WTC11 (cell line): ENCODE measurements at regions not wholly inside any gene's neighbourhood (a gene's known extent, or its start where the extent isn't known, plus 50 kb on each side); places are given as distances from the start of the nearest gene placed in this dataset.

Source experiments
- AFF4 ChIP-seq: sonication (generic); formaldehyde crosslinking; IDR thresholded peaks from 2 replicates; pipeline ENCODE4 v1.8.1; 2023; ENCODE audit warnings: mild to moderate bottlenecking, missing genetic modification reagents, borderline replicate concordance
- CREB1 ChIP-seq: sonication (generic); formaldehyde crosslinking; IDR thresholded peaks from 2 replicates; pipeline ENCODE4 v1.8.0; 2023; ENCODE audit warnings: mild to moderate bottlenecking, missing genetic modification reagents
- CREM ChIP-seq: sonication (generic); formaldehyde crosslinking; IDR thresholded peaks from 2 replicates; pipeline ENCODE4 v1.8.1; 2022; ENCODE audit warnings: mild to moderate bottlenecking, missing genetic modification reagents, moderate library complexity
- ESRRA ChIP-seq: sonication (generic); formaldehyde crosslinking; IDR thresholded peaks from 2 replicates; pipeline ENCODE4 v1.8.1; 2022; ENCODE audit warnings: mild to moderate bottlenecking, missing genetic modification reagents, borderline replicate concordance
- GRHL2 ChIP-seq: fragments of 250-450 bp; sonication (Bioruptor Pico); IDR thresholded peaks from 2 replicates; pipeline ENCODE4 v1.8.0; 2022; ENCODE audit warnings: mild to moderate bottlenecking, moderate library complexity; ENCODE audit not compliant: insufficient replicate concordance, severe bottlenecking
- JUN ChIP-seq: sonication (generic); formaldehyde crosslinking; IDR thresholded peaks from 2 replicates; pipeline ENCODE4 v1.8.0; 2023; ENCODE audit warnings: mild to moderate bottlenecking, missing genetic modification reagents
- NR3C1 ChIP-seq: sonication (generic); formaldehyde crosslinking; conservative IDR thresholded peaks from 2 replicates; pipeline ENCODE4 v1.8.1; 2023; ENCODE audit warnings: low read depth, mild to moderate bottlenecking, missing genetic modification reagents
- PREB ChIP-seq: sonication (generic); formaldehyde crosslinking; IDR thresholded peaks from 2 replicates; pipeline ENCODE4 v1.8.1; 2022; ENCODE audit warnings: mild to moderate bottlenecking, missing genetic modification reagents, moderate library complexity, borderline replicate concordance
- USF2 ChIP-seq: sonication (generic); formaldehyde crosslinking; IDR thresholded peaks from 2 replicates; pipeline ENCODE4 v1.8.1; 2023; ENCODE audit warnings: mild to moderate bottlenecking, missing genetic modification reagents, moderate library complexity
- TF ChIP-seq, protein P1 (sequence below): fragments of 250-450 bp; sonication (Bioruptor Pico); IDR thresholded peaks from 2 replicates; pipeline ENCODE4 v1.9.0; 2021; ENCODE audit warnings: mild to moderate bottlenecking
- TF ChIP-seq, protein P2 (sequence below): fragments of 200-600 bp; IDR thresholded peaks from 2 replicates; pipeline ENCODE4 v1.8.0; 2022; ENCODE audit warnings: antibody characterized with exemption
- TF ChIP-seq, protein P3 (sequence below): sonication (generic); formaldehyde crosslinking; IDR thresholded peaks from 2 replicates; pipeline ENCODE4 v1.8.0; 2022; ENCODE audit warnings: mild to moderate bottlenecking, missing genetic modification reagents
- TF ChIP-seq, protein P4 (sequence below): sonication (generic); formaldehyde crosslinking; IDR thresholded peaks from 2 replicates; pipeline ENCODE4 v1.8.1; 2023; ENCODE audit warnings: mild to moderate bottlenecking, missing genetic modification reagents

GRCh38 chr11:109490953-109491635, 69.1 kb downstream of the C11orf87 start:
- TF ChIP-seq USF2 (CRISPR knock-in tag): no peak
- no peak for TF ChIP-seq PREB (CRISPR knock-in tag)
- TF ChIP-seq, protein P1, sequence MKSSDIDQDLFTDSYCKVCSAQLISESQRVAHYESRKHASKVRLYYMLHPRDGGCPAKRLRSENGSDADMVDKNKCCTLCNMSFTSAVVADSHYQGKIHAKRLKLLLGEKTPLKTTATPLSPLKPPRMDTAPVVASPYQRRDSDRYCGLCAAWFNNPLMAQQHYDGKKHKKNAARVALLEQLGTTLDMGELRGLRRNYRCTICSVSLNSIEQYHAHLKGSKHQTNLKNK (CRISPR knock-in tag): no peak
- no peak for TF ChIP-seq AFF4 (CRISPR knock-in tag)
- no peak for TF ChIP-seq CREB1 (CRISPR knock-in tag)
- no peak for TF ChIP-seq CREM
- TF ChIP-seq JUN (CRISPR knock-in tag): no peak
- TF ChIP-seq NR3C1 (CRISPR knock-in tag): no peak
- TF ChIP-seq, protein P2, sequence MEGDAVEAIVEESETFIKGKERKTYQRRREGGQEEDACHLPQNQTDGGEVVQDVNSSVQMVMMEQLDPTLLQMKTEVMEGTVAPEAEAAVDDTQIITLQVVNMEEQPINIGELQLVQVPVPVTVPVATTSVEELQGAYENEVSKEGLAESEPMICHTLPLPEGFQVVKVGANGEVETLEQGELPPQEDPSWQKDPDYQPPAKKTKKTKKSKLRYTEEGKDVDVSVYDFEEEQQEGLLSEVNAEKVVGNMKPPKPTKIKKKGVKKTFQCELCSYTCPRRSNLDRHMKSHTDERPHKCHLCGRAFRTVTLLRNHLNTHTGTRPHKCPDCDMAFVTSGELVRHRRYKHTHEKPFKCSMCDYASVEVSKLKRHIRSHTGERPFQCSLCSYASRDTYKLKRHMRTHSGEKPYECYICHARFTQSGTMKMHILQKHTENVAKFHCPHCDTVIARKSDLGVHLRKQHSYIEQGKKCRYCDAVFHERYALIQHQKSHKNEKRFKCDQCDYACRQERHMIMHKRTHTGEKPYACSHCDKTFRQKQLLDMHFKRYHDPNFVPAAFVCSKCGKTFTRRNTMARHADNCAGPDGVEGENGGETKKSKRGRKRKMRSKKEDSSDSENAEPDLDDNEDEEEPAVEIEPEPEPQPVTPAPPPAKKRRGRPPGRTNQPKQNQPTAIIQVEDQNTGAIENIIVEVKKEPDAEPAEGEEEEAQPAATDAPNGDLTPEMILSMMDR: no peak
- TF ChIP-seq ESRRA (CRISPR knock-in tag): no peak
- TF ChIP-seq, protein P3, sequence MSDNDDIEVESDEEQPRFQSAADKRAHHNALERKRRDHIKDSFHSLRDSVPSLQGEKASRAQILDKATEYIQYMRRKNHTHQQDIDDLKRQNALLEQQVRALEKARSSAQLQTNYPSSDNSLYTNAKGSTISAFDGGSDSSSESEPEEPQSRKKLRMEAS (CRISPR knock-in tag): no peak
- TF ChIP-seq GRHL2 (CRISPR knock-in tag): no peak
- TF ChIP-seq, protein P4, sequence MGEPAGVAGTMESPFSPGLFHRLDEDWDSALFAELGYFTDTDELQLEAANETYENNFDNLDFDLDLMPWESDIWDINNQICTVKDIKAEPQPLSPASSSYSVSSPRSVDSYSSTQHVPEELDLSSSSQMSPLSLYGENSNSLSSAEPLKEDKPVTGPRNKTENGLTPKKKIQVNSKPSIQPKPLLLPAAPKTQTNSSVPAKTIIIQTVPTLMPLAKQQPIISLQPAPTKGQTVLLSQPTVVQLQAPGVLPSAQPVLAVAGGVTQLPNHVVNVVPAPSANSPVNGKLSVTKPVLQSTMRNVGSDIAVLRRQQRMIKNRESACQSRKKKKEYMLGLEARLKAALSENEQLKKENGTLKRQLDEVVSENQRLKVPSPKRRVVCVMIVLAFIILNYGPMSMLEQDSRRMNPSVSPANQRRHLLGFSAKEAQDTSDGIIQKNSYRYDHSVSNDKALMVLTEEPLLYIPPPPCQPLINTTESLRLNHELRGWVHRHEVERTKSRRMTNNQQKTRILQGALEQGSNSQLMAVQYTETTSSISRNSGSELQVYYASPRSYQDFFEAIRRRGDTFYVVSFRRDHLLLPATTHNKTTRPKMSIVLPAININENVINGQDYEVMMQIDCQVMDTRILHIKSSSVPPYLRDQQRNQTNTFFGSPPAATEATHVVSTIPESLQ (CRISPR knock-in tag): no peak
